Nephron progenitor cell (in vitro differentiated cells): ENCODE measurements at regions not wholly inside any gene's neighbourhood (a gene's known extent, or its start where the extent isn't known, plus 50 kb on each side); places are given as distances from the start of the nearest gene placed in this dataset.

Experiments used
- DNase-seq: peaks from one replicate; pipeline ENCODE4 v3.0.0; 2021
- H3K27ac Mint-ChIP-seq: 2 replicates; pipeline ENCODE4 v1.8.0; 2021; ENCODE audit warnings: mild to moderate bottlenecking, moderate library complexity, mixed read lengths
- H3K27me3 Mint-ChIP-seq: 2 replicates; pipeline ENCODE4 v1.8.0; 2021; ENCODE audit warnings: mild to moderate bottlenecking, low read depth, mixed read lengths; ENCODE audit not compliant: poor library complexity
- H3K36me3 Mint-ChIP-seq: 2 replicates; pipeline ENCODE4 v1.8.0; 2021; ENCODE audit warnings: low read depth, mixed read lengths
- H3K4me1 Mint-ChIP-seq: 2 replicates; pipeline ENCODE4 v1.8.0; 2021; ENCODE audit warnings: mixed read lengths
- H3K4me3 Mint-ChIP-seq: 2 replicates; pipeline ENCODE4 v1.8.0; 2021; ENCODE audit warnings: mild to moderate bottlenecking, moderate library complexity, mixed read lengths
- H3K9me3 Mint-ChIP-seq: 2 replicates; pipeline ENCODE4 v1.8.0; 2021; ENCODE audit warnings: mild to moderate bottlenecking, moderate library complexity, mixed read lengths
- CTCF ChIP-seq: fragments of 200-600 bp; sonication (generic); IDR thresholded peaks from 2 replicates; pipeline ENCODE4 v1.5.0; 2021; ENCODE audit warnings: antibody characterized with exemption

GRCh38 chr2:164146441-164146840 lies 410.6 kb upstream of the FIGN start:
- no peak for TF ChIP-seq CTCF
- DNase-seq, result no peak
- Mint-ChIP-seq H3K9me3 (no peaks in the 10 kb centered on the region), H3K4me1 (no peaks in the 10 kb centered on the region), H3K27me3 (no peaks in the 10 kb centered on the region), H3K27ac (no peak overlapping the region), H3K36me3 (no peaks in the 10 kb centered on the region), H3K4me3 (no peak overlapping the region)

GRCh38 chr2:164145093-164145987 lies 409.5 kb upstream of the FIGN start:
- no peaks in the 10 kb centered on the region for H3K4me1 Mint-ChIP-seq
- H3K4me3 Mint-ChIP-seq, result no peak overlapping the region
- no peak for TF ChIP-seq CTCF
- H3K27me3 Mint-ChIP-seq, result no peaks in the 10 kb centered on the region
- no peak overlapping the region for H3K27ac Mint-ChIP-seq
- no peaks in the 10 kb centered on the region for H3K9me3 Mint-ChIP-seq
- no peak for DNase-seq
- H3K36me3 Mint-ChIP-seq, result no peaks in the 10 kb centered on the region

- no peaks in the 10 kb centered on the region for H3K9me3 Mint-ChIP-seq
- H3K36me3 Mint-ChIP-seq, result no peaks in the 10 kb centered on the region
- no peak for DNase-seq
- H3K4me3 Mint-ChIP-seq, result no peak overlapping the region
- no peaks in the 10 kb centered on the region for H3K4me1 Mint-ChIP-seq
- TF ChIP-seq CTCF, result no peak
- no peak overlapping the region for H3K27ac Mint-ChIP-seq
- no peaks in the 10 kb centered on the region for H3K27me3 Mint-ChIP-seq
Measured at GRCh38 chr2:164143183-164143930, 407.5 kb upstream of the FIGN start.

- no peak overlapping the region for H3K27ac Mint-ChIP-seq
- H3K4me1 Mint-ChIP-seq, result no peaks in the 10 kb centered on the region
- no peaks in the 10 kb centered on the region for H3K9me3 Mint-ChIP-seq
- H3K4me3 Mint-ChIP-seq, result no peak overlapping the region
- no peaks in the 10 kb centered on the region for H3K36me3 Mint-ChIP-seq
- TF ChIP-seq CTCF, result no peak
- no peaks in the 10 kb centered on the region for H3K27me3 Mint-ChIP-seq
- DNase-seq, result no peak
Measured at GRCh38 chr2:164142755-164143154, 406.9 kb upstream of the FIGN start.

GRCh38 chr2:164141271-164141670 lies 405.5 kb upstream of the FIGN start:
- Mint-ChIP-seq H3K36me3 (no peaks in the 10 kb centered on the region), H3K9me3 (no peaks in the 10 kb centered on the region), H3K27ac (no peak overlapping the region), H3K4me3 (no peak overlapping the region), H3K4me1 (no peaks in the 10 kb centered on the region), H3K27me3 (no peaks in the 10 kb centered on the region)
- TF ChIP-seq CTCF, result no peak
- no peak for DNase-seq
